AG04450 (cell line): ENCODE measurements at regions not wholly inside any gene's neighbourhood (a gene's known extent, or its start where the extent isn't known, plus 50 kb on each side); places are given as distances from the start of the nearest gene placed in this dataset.

Experiments used
- CTCF ChIA-PET: fragments of 300-600, 350-600 bp; formaldehyde crosslinking; extraction: SDS; loops from one replicate; lab custom pipeline; 2022; ENCODE audit warnings: antibody characterized with exemption, inconsistent platforms; lab: Charles Lee
- POLR2A ChIA-PET: fragments of 350-600 bp; formaldehyde crosslinking; extraction: SDS; loops from one replicate; lab custom pipeline; 2021; ENCODE audit warnings: antibody characterized with exemption, inconsistent platforms; lab: Yijun Ruan, JAX
- DNase-seq: peaks from one replicate; pipeline ENCODE4 v3.0.0-alpha.2; 2011; ENCODE audit warnings: low read depth, low spot score
- H3K27ac ChIP-seq: one replicate; pipeline ENCODE4 v1.5.1; 2012; ENCODE audit warnings: low read depth, low read length, control low read depth
- H3K27me3 ChIP-seq: one replicate; pipeline ENCODE4 v1.6.0; 2012; ENCODE audit warnings: low read length; ENCODE audit not compliant: control insufficient read depth, insufficient read depth
- H3K4me3 ChIP-seq: 2 replicates; pipeline ENCODE4 v1.5.1; 2011; ENCODE audit warnings: mild to moderate bottlenecking, low read depth, low read length, control low read depth
- H3K9me3 ChIP-seq: 2 replicates; pipeline ENCODE4 v1.5.1; 2012; ENCODE audit warnings: low read length; ENCODE audit not compliant: control insufficient read depth, insufficient read depth
- CTCF ChIP-seq: IDR thresholded peaks from 2 replicates; pipeline ENCODE4 v1.5.1; 2011; ENCODE audit warnings: low read depth, low read length, control low read depth, inconsistent platforms

GRCh38 chr16:86118467-86119307, 219.7 kb downstream of the IRF8 start:
- CTCF ChIA-PET: no interaction called here
- no peak for TF ChIP-seq CTCF
- POLR2A ChIA-PET: no interaction called here
- Histone ChIP-seq H3K4me3 (no peak overlapping the region), H3K27me3 (peaks cover 14% of the 10 kb centered on the region), H3K27ac (no peak overlapping the region), H3K9me3 (no peaks in the 10 kb centered on the region; the same call in 1 of the 2 replicates)
- no peak for DNase-seq

GRCh38 chr16:86120201-86121192, 221.5 kb downstream of the IRF8 start:
- H3K27ac ChIP-seq: no peak overlapping the region
- no peak overlapping the region for H3K4me3 ChIP-seq
- TF ChIP-seq CTCF: no peak
- H3K27me3 ChIP-seq: peaks cover 21% of the 10 kb centered on the region
- no peaks in the 10 kb centered on the region; the same call in 1 of the 2 replicates for H3K9me3 ChIP-seq
- CTCF ChIA-PET: interaction anchor here (0.5 to 1.2 kb wide), 3 partner anchors 301 to 1073 kb away, joined by 3 to 5 read pairs (median 3); no protein-coding TSS in a partner anchor
- DNase-seq: no peak
- POLR2A ChIA-PET: interaction anchor here (0.7 kb wide), 1 partner anchor 180 kb away, joined by 9 read pairs; no protein-coding TSS in a partner anchor

- CTCF ChIA-PET: no interaction called here
- POLR2A ChIA-PET: no interaction called here
- peaks cover 20% of the 10 kb centered on the region for H3K27me3 ChIP-seq
Observed at GRCh38 chr16:86121374-86122010, 222.5 kb downstream of the IRF8 start.

GRCh38 chr16:86122681-86123342, 223.8 kb downstream of the IRF8 start:
- CTCF ChIA-PET: no interaction called here
- no peak overlapping the region for H3K4me3 ChIP-seq
- POLR2A ChIA-PET: no interaction called here
- DNase-seq: no peak
- TF ChIP-seq CTCF: no peak
- H3K27me3 ChIP-seq: peaks cover 20% of the 10 kb centered on the region
- no peak overlapping the region for H3K27ac ChIP-seq
- peaks cover 2% of the 10 kb centered on the region; the same call in 1 of the 2 replicates for H3K9me3 ChIP-seq

More at GRCh38 chr16:86121374-86122010, 222.5 kb downstream of the IRF8 start:
- Histone ChIP-seq H3K27ac (no peak overlapping the region), H3K4me3 (no peak overlapping the region), H3K9me3 (no peaks in the 10 kb centered on the region; the same call in 1 of the 2 replicates)
- no peak for TF ChIP-seq CTCF
- no peak for DNase-seq
